SHP77 (cell line): ENCODE measurements at regions not wholly inside any gene's neighbourhood (a gene's known extent, or its start where the extent isn't known, plus 50 kb on each side); places are given as distances from the start of the nearest gene placed in this dataset.

ENCODE experiments used
- DNase-seq, 2 experiments: peaks; one replicate each; lab custom pipeline; 2025; lab: John Stamatoyannopoulos, UW

- peak; percentile 15 to 27 for DNase-seq
Measured at GRCh38 chr7:8379264-8379663, 54.1 kb upstream of the NXPH1 start.

GRCh38 chr7:8380130-8380529 is 53.3 kb upstream of the NXPH1 start:
- DNase-seq, result no peak

- no peak for DNase-seq
Measured at GRCh38 chr7:8382004-8382730, 51.2 kb upstream of the NXPH1 start.
